ENCODE measurements at regions not wholly inside any gene's neighbourhood (a gene's known extent, or its start where the extent isn't known, plus 50 kb on each side); places are given as distances from the start of the nearest gene placed in this dataset.

DNA sequence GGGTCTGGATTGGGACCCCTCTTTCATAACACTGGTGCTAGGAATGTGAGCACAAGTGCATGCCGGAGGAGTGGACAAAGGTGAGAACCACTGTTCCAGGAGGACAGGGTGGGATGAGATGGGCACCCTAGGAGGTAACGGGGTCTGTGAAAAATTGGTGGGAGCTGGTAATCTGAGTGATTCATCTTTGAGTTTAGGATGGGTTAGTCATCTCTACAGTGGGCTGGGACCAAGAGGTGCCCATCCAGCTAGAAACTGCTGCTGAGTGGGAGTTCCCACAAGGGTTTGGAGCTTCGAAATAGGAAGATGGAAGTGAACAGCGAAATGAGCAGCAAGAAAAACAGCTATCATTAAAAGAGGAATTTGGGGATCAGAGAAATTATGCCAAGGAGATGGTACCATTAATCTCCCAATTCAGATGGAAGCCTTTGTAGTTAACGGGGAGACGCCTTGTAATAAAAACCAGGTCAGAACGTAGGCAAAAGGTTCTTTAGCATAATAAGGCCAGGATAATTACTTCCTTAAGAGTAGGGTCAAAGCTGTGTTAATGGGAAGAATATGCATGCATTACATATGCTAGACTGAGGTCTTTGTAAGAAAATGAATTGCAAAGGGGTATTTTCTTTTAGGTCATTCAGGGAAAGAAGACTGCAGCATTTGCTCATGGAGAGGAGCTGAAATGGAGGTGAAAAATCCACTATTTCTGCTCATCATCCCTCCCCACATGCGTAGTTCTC, 55.5 kb downstream of the OLFML3 start:
- no peak for TF ChIP-seq NFE2L2 (IDR thresholded peaks at IDR 0.05; ENCODE audit: low read depth, low read length)
- no peak for TF ChIP-seq MAFK (IDR thresholded peaks at IDR 0.05; ENCODE audit: low read depth, low read length)
- TF ChIP-seq, protein P1, sequence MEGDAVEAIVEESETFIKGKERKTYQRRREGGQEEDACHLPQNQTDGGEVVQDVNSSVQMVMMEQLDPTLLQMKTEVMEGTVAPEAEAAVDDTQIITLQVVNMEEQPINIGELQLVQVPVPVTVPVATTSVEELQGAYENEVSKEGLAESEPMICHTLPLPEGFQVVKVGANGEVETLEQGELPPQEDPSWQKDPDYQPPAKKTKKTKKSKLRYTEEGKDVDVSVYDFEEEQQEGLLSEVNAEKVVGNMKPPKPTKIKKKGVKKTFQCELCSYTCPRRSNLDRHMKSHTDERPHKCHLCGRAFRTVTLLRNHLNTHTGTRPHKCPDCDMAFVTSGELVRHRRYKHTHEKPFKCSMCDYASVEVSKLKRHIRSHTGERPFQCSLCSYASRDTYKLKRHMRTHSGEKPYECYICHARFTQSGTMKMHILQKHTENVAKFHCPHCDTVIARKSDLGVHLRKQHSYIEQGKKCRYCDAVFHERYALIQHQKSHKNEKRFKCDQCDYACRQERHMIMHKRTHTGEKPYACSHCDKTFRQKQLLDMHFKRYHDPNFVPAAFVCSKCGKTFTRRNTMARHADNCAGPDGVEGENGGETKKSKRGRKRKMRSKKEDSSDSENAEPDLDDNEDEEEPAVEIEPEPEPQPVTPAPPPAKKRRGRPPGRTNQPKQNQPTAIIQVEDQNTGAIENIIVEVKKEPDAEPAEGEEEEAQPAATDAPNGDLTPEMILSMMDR (conservative IDR thresholded peaks at IDR 0.05; ENCODE audit: low read depth, low read length), result no peak
- TF ChIP-seq SMC3 (IDR thresholded peaks at IDR 0.05; ENCODE audit: low read depth, low read length), result no peak
- TF ChIP-seq CHD1 (IDR thresholded peaks at IDR 0.05; ENCODE audit: low read depth, low read length), result no peak
- TF ChIP-seq, protein P2, sequence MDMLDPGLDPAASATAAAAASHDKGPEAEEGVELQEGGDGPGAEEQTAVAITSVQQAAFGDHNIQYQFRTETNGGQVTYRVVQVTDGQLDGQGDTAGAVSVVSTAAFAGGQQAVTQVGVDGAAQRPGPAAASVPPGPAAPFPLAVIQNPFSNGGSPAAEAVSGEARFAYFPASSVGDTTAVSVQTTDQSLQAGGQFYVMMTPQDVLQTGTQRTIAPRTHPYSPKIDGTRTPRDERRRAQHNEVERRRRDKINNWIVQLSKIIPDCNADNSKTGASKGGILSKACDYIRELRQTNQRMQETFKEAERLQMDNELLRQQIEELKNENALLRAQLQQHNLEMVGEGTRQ (IDR thresholded peaks at IDR 0.05; ENCODE audit: low read depth, low read length), result no peak
- no peak for TF ChIP-seq FOS (IDR thresholded peaks at IDR 0.05; ENCODE audit: low read depth, low read length)
- no peak for TF ChIP-seq POLR2A (IDR thresholded peaks at IDR 0.05; ENCODE audit: low read depth, low read length)
- no peak for TF ChIP-seq MXI1 (IDR thresholded peaks at IDR 0.05; ENCODE audit: borderline replicate concordance, low read depth, low read length)
- TF ChIP-seq BHLHE40 (IDR thresholded peaks at IDR 0.05; ENCODE audit: low read depth, low read length), result no peak
- TF ChIP-seq MAZ (IDR thresholded peaks at IDR 0.05; ENCODE audit: borderline replicate concordance, low read depth, low read length), result no peak
- TF ChIP-seq RFX5 (IDR thresholded peaks at IDR 0.05; ENCODE audit: low read depth, low read length), result no peak
- no peak for TF ChIP-seq RAD21 (IDR thresholded peaks at IDR 0.05; ENCODE audit: low read length)
- TF ChIP-seq CEBPB (IDR thresholded peaks at IDR 0.05; ENCODE audit: low read depth, low read length), result no peak

Data from IMR-90 (cell line).